ENCODE measurements at regions not wholly inside any gene's neighbourhood (a gene's known extent, or its start where the extent isn't known, plus 50 kb on each side); places are given as distances from the start of the nearest gene placed in this dataset.

GRCh38 chr4:17082186-17082585, 183.7 kb upstream of the LDB2 start:
- no peak for DNase-seq (ENCODE audit: low spot score in 2 of 2)
- FAIRE-seq, result no peak

DNA sequence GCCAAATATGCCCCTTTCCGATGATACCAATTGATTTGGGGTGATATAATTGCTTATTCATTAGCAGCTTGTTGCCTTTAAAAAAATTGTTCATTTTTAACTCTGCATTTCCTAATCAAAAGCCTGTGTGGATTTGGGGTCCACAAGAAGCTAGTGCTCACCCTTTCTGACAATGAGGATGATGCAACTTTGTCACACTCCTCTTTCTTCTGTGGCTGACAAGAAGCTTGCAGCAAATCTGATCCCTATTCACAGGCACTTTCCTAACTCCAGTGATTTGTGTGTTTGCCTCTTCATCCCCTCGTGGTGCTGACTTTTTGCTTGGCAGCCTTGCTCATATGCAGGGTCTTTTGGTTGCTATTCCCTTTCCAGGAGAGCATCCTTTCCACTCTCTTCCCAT, 182.7 kb upstream of the LDB2 start:
- FAIRE-seq, result no peak

DNA sequence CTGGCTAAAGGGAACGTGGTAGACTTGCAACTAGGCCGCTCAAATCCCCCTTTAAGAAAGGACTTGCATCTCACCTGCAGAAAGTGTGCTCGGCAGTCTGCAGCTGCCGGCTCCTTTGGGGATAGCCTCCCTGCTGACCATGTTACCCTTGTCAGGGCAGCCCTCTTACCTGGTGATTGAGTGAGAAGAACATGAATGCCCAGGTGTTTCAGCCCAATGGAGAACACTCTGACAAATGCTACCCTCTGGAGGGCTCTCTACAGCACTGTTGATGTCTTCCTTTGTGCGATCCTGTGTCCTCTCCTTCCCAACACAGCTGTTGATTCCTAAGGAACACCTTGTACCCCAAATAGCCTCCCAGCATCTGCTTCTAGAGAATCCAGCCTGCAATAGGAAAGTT, 178.7 kb upstream of the LDB2 start:
- no peak for FAIRE-seq
- DNase-seq (ENCODE audit: low spot score in 2 of 2), result no peak

More for the DNA sequence above, 182.7 kb upstream of the LDB2 start:
- DNase-seq (ENCODE audit: low spot score in 2 of 2), result no peak

DNA sequence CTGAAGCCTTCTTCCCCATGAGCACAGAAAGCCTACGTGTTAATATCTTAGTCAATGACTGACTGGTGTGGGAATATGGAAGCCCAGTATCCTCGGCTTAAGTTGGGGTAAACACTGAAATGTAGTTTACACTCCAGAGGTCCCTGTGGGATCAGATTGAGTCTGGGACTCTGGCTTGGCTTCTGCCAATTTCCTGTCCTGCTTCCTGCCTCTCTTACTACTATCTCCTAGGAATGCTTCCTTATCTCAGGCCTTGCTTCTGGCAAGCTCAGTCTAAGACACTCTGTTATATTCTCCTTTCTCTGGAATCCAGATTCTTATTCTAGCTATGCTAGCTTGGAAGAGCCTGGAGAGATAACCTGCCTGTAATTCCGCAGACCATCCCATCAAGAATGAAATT, 174.0 kb upstream of the LDB2 start:
- DNase-seq (ENCODE audit: low spot score in 2 of 2) (no peak), FAIRE-seq (no peak)

DNA sequence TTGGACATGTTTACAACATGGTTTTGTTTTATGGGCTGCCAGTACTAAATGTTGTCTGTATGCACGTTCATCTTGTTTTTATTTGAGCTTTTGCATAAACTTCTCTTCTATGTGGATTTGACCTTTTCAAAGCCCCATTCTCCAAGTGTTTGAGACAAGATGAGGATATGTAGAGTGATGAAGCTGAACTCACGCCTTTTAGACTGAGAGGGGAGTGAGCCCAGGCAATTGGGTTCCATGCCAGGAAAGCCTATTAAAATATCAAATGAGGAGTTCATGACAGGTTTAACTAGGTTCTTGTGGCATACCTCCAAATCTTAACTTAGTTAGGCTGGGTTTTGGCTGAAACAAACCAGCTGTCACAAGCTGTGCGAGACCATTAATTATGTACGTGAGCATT, 170.4 kb upstream of the LDB2 start:
- FAIRE-seq, result no peak

GRCh38 chr4:17068392-17068791, 169.9 kb upstream of the LDB2 start:
- DNase-seq (ENCODE audit: low spot score in 2 of 2), result no peak
- FAIRE-seq, result no peak

More for the DNA sequence above, 170.4 kb upstream of the LDB2 start:
- DNase-seq (ENCODE audit: low spot score in 2 of 2), result no peak

GRCh38 chr4:17066972-17067371, 168.5 kb upstream of the LDB2 start:
- FAIRE-seq (no peak), DNase-seq (ENCODE audit: low spot score in 2 of 2) (no peak)

GRCh38 chr4:17066236-17066635, 167.8 kb upstream of the LDB2 start:
- FAIRE-seq (no peak), DNase-seq (ENCODE audit: low spot score in 2 of 2) (no peak)

DNA sequence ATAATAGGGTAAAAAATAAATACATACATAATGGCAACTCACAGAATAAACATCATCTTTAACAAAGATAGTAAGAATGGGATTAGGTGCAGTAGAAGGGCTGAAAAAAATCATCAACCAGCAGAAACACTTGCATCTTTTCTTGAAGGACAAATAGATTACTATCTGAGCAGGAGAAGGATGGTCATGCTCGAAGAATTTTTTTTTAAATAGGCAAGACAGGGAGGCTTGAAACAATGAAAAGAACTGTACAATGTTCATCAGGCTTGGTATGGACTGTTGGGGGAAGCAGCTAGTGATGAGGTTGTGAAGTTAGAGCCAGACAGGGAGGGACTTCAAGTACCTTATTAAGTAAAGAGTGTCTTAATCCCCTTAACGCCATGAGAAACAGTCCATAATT, 167.4 kb upstream of the LDB2 start:
- FAIRE-seq, result no peak

GRCh38 chr4:17064959-17065358, 166.5 kb upstream of the LDB2 start:
- no peak for FAIRE-seq
- no peak for DNase-seq (ENCODE audit: low spot score in 2 of 2)

More for the DNA sequence above, 167.4 kb upstream of the LDB2 start:
- DNase-seq (ENCODE audit: low spot score in 2 of 2), result no peak

GRCh38 chr4:17063888-17064287, 165.4 kb upstream of the LDB2 start:
- DNase-seq (ENCODE audit: low spot score in 2 of 2) (no peak), FAIRE-seq (no peak)

- no peak for DNase-seq (ENCODE audit: low spot score in 2 of 2)
- no peak for FAIRE-seq
Measured at GRCh38 chr4:17060230-17060629, 161.8 kb upstream of the LDB2 start.

DNA sequence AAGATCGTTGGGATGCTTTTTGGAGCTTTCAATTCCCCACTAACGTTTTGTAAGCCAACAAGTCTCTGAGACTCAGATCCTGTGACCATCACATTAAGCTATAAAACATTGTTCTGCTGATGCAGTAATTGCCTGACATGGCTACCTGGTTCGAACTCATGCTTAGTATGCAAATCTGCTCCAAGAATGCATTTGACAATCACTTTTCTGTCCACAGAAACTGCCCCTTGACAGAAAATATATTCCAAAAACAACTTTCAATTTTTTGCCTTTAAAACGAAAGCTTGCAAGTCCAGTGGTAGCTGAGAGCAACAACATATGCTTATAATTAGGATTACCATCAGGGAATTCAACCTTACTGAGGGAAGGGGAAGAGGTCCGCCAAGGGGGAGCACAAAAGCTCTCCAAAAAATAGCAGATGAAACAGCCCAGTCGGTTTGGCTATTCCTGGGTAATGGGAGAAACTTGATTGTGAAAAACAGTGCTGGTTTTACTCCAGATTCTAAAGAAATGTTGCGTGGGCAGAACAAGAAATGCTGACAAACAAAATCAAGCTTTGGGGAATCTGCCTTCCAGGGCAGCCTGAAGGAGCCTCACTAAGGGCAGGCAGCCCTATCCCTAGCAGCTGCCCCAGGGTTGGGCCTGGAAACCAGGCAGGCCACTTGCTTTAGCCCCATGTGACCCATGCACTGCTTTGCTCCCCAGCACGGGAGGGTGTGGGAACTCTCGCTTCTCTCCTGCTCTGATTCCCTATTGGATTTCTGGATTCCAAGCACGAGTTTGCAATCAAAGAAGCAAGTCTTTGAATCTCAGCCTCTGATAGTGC, 160.7 kb upstream of the LDB2 start:
- DNase-seq (ENCODE audit: low spot score in 2 of 2), result no peak
- FAIRE-seq, result no peak

- FAIRE-seq (no peak), DNase-seq (ENCODE audit: low spot score in 2 of 2) (no peak)
Measured at GRCh38 chr4:17058536-17058915, 160.1 kb upstream of the LDB2 start.

- DNase-seq (ENCODE audit: low spot score in 2 of 2) (no peak), FAIRE-seq (no peak)
Measured at GRCh38 chr4:17057035-17057434, 158.6 kb upstream of the LDB2 start.

DNA sequence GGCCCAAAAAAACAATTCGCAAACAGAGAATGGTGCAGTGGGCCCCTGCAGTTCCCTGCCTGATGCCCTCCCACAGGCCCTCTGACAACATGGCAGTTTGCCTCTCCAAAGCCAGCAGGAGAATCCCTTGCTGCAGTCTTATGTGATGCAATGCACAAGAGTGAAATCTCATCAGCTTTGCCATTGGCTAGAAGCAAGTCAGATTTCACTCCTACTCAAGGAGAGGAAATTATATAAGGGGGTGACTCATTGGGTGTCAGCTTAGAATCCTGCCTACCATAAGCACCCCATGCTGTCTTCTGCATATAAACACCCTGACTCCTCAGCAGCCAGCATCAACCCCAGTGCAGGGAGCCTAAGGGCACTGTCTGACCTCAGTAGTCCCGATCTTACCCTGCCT, 157.3 kb upstream of the LDB2 start:
- DNase-seq (ENCODE audit: low spot score in 2 of 2) (peak in 1 of 2 donors; percentile 9), FAIRE-seq (no peak)

DNA sequence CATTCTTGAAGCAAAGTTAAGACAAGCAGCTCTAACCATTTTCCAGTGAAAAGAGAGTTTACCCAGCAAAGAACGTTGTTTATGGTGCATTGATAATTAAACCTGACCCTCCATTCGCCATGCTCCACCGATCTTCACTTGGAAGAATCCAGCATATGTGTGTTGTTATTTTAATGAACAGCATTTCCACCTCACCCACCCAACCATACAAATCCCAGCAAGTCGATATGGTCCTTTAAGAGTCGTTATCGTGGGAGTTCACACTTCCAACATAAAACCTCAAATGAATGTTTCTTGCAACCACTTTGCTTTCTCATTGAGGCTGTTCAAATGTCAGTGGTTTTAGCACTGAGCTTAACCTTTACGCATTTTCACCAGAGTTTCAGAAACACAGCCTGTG, 147.4 kb upstream of the LDB2 start:
- FAIRE-seq, result no peak

GRCh38 chr4:17038510-17039176, 140.2 kb upstream of the LDB2 start:
- DNase-seq (ENCODE audit: low spot score in 2 of 2) (no peak), FAIRE-seq (no peak)

More for the DNA sequence above, 147.4 kb upstream of the LDB2 start:
- no peak for DNase-seq (ENCODE audit: low spot score in 2 of 2)

- no peak for FAIRE-seq
- DNase-seq (ENCODE audit: low spot score in 2 of 2), result no peak
Measured at GRCh38 chr4:17033768-17034181, 135.3 kb upstream of the LDB2 start.

- no peak for FAIRE-seq
Measured at GRCh38 chr4:17033025-17033767, 134.8 kb upstream of the LDB2 start.

GRCh38 chr4:17030543-17030942, 132.1 kb upstream of the LDB2 start:
- DNase-seq (ENCODE audit: low spot score in 2 of 2) (peak in 1 of 2 donors; percentile 6), FAIRE-seq (no peak)

More at GRCh38 chr4:17033025-17033767, 134.8 kb upstream of the LDB2 start:
- no peak for DNase-seq (ENCODE audit: low spot score in 2 of 2)
